GM19467 (cell line): ENCODE measurements at regions not wholly inside any gene's neighbourhood (a gene's known extent, or its start where the extent isn't known, plus 50 kb on each side); places are given as distances from the start of the nearest gene placed in this dataset.

Experiments used
- ATAC-seq: cut with Tn5 transposase; IDR thresholded peaks from one replicate; pipeline ENCODE4 v1.9.1; 2021; ENCODE audit warnings: mild to moderate bottlenecking, moderate library complexity; ENCODE audit not compliant: unreplicated experiment

DNA sequence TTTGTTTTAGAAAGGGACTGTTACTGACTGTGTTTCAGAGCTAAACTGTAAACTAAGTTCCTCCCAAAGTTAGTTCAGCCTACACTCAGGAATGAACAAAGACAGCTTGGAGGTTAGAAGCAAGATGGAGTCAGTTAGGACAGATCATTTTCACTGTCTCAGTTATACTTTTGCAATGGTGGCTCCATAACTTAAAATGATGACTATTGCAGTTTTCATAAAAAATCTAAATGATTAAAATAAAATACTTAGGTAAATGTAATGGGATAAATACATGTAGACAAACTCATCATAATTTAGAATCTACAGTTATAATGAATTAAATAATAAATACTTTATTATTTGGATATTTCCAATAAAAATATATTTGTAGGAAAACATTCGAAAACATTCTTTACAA is 590.6 kb downstream of the EPHA7 start:
- ATAC-seq: no peak

DNA sequence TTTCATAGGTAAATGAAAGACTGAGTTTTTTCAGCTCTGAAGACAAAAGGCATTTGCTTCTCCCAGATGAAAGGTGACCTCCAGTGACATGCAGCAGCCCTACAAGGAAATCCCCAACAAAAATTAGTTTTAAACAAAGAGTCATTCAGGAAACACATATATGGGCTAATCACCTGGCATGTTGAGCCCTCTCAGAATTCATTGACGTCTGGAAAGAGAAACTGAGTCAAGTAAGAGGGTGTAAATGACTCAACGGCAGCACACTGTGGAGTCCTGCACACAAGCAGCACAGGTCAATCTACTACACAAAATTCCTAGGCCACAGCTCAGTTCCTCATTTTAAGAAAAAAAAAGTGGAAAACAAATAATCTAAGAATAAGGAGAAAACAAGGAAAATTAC is 592.3 kb downstream of the EPHA7 start:
- no peak for ATAC-seq

DNA sequence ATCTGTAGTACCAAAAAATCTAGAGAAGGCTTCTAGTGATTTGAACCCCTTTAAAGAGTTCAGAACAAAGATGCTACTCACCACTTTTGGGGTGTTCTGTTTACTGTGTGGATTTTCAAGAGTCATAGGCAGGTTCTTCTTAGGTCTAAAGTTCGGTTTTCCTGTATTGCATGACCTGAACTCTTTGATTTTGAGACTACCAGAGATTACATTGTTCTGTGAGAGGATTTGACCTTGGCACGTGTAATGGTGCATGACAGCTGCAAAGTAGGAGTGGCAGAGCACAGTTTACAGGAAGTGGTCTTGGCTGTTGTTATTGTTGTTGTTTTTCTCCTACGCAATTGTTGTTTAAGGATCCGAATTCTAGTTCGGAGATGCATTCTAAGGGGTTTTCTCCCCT is 592.7 kb downstream of the EPHA7 start:
- ATAC-seq: no peak

DNA sequence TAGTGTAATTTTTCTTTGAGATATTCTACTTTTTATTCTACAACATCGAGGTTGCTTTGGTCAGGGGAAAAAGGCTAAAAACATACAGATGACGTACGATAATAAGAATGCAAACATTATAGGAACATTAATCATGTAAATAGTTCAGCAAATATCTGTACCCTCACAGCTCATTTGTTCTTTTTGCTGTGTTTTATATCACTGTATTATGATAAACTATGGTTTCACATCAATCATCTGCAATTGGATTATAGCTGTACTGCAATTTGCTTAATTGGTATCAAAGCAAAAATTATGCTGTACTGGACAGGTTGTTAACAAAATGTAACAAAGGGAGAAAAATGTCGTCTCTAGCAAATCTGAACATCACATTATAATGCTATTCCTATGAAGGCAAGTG is 597.1 kb downstream of the EPHA7 start:
- no peak for ATAC-seq

- no peak for ATAC-seq
Observed at GRCh38 chr6:92820601-92821000, 598.8 kb downstream of the EPHA7 start.

- no peak for ATAC-seq
Observed at GRCh38 chr6:92810913-92811312, 608.4 kb downstream of the EPHA7 start.

GRCh38 chr6:92806254-92806653 is 613.1 kb downstream of the EPHA7 start:
- ATAC-seq: no peak

DNA sequence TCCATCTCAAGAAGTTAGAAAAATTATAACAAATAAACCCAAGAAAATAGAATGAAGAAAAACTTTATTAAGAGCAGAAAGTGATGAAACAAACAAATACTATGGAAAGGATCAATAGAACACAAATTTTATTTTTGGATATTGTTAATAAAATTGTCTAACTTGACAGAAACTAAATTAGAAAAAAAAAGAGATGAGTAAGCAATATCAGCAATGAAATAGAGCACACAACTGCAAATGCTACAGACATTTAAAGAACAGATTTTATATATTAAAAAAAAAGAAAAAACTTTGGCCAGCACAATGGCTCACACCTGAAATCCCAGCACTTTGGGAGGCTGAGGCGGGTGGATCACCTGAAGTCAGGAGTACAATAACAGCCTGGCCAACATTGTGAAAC is 628.0 kb downstream of the EPHA7 start:
- no peak for ATAC-seq

- ATAC-seq: no peak
Observed at GRCh38 chr6:92790381-92790780, 629.0 kb downstream of the EPHA7 start.

GRCh38 chr6:92784235-92784634 is 635.1 kb downstream of the EPHA7 start:
- no peak for ATAC-seq

GRCh38 chr6:92779746-92780145 is 639.6 kb downstream of the EPHA7 start:
- no peak for ATAC-seq

DNA sequence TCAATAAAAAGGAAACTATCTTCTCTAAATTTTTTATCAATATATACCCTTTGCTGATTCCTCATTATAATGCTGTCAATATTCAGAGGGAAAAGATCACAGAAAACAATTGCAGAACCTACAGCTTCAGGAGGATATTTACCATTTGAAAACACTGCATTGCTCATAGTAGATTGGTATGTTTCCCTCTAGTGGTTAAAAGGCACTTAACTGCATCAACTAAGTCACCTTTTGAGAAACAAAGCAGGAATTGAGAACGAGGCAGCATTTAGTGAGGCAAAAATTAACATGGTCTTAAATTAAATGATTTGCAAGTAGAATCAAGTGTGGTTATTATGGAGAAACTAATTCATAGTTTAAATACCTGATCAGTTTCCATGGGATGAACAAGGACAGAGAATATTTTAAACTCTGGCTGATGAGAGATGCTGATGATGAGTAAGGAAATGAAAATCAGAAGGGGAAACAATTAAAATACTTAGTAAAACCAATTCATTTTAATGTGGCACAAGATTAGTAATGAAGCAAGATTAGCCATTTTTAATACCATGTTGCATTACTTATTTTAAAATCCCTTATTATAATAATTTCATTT is 642.1 kb downstream of the EPHA7 start:
- ATAC-seq: no peak

GRCh38 chr6:92770540-92770939 is 648.8 kb downstream of the EPHA7 start:
- no peak for ATAC-seq

GRCh38 chr6:92767101-92767500 is 652.3 kb downstream of the EPHA7 start:
- no peak for ATAC-seq

DNA sequence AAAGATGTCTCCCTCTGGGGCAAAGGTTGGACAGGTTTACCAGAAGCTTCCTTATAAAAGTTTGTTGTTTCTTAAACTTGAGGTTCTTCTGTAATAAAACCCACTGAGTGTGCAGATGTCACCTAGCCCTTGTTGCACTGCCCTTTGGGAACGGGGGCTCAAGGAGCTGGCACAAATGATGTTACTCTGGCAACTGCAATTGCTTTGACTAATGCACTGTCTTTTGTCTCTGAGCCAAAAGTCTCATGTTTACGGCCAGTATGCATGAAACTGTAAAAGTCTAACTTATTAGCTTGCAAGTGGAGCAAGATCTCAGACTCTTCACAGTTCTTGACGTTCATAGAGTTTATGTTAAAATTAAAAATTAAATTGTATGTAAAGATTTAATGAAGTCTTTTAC is 655.7 kb downstream of the EPHA7 start:
- no peak for ATAC-seq

DNA sequence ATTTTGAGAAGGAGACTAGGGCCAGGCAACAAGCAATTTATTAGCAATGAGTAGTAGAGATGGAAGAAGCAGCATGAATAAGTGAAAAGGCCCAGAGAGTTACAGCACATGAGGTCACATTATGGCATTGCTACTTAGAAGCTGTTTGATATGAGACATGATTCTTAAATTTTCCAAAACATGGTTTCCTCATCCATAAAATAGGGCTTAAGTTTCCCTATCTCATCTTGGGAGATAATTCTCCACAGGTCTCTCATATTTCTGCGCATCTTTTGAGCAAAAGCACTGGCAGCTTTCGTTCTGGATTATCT is 656.1 kb downstream of the EPHA7 start:
- ATAC-seq: no peak

DNA sequence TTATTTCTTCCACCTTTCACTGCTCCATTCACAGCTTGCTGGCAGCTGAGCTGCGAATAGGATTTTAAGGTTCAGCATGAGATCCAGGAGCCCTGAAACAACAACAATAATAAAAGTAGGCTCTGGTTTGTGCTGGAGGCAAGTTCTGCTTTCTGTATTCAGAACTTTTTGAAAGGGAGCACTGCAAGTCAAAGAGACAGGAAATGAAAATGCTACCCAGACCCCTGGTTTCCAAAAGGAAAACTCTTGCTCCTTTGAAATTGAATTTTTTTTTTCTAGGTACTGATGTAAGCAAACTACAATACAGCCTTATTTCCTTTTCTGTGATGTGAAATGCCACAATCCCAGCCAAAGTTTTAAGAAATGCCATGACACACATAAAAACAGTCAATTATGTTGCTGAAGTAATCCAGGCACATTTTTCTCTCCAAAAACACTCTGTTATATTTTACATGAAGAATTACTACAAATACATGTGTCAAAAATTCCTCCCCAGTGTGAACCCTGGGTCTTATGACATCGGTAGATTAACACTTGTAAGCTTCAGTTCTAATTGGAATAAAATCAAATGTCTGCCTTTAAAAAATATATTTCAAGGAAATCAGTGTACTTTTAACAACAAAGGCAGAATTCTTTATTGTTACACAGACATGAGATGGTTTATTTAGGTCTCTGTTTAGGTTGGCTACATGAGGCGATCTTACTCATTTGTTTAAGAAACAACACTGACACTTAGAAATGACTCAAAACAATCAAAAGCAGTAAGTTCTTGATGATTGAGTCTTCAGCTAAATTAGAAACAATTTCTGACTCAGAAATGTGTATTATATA is 656.7 kb downstream of the EPHA7 start:
- ATAC-seq: no peak

DNA sequence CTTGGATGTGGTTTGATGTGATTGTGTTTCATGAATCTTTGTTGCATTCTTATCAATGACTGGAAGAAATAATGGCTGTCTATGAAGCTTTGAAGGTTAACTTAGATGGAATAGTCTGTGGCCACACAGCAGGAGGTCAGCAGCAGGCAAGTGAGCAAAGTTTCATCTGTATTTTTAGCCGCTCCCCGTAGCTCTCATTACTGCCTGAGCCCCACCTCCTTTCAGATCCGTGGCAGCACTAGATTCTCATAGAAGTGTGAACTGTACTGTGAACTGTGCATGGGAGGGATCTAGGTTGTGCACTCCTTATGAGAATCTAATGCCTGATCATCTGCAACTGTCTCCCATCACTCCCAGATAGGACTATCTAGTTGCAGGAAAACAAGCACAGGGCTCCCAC is 660.2 kb downstream of the EPHA7 start:
- ATAC-seq: no peak

GRCh38 chr6:92757925-92758324 is 661.4 kb downstream of the EPHA7 start:
- no peak for ATAC-seq

- ATAC-seq: no peak
Observed at GRCh38 chr6:92756912-92757311, 662.4 kb downstream of the EPHA7 start.

- ATAC-seq: no peak
Observed at GRCh38 chr6:92753956-92754355, 665.4 kb downstream of the EPHA7 start.

DNA sequence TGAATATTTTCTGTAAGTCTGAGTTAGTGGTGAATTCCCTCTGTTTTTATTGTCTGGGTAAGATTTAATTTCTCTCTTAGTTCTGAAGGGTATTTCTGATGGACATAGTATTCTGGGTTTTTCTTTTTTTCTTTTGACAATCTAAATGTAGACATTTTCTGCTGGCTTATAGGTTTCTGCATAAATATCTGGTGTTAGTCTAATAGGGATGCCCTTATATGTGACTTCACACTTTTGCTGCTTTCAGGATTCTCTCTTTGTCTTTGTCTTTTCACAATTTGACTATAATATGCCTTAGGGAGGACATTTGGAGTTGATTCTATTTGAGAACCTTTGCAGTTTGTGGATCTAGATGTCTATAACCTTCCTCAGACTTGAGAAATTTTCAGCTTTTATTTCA is 667.2 kb downstream of the EPHA7 start:
- ATAC-seq: no peak

DNA sequence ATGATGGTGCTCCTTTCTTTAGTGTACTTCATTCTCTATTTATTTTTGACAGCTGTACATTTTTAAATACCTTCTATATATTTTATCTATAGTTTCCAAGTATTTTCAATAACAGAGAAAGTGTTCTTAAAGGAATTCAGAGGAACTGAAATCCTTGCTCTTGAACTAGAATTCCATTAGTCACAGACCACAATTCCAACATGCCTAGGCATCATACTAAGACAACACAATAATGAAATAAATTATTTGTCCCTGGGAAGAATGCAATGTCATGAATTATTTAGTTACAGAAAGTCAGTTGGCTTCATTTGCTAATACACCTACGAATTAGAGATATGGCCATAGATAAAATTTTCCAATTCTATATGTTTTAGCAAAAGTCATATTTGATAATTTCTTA is 671.2 kb downstream of the EPHA7 start:
- no peak for ATAC-seq
